PFSK-1 (cell line): ENCODE measurements at regions not wholly inside any gene's neighbourhood (a gene's known extent, or its start where the extent isn't known, plus 50 kb on each side); places are given as distances from the start of the nearest gene placed in this dataset.

Experiments
- POLR2AphosphoS5 ChIP-seq: IDR thresholded peaks from 2 replicates; pipeline ENCODE4 v1.6.1; 2012; ENCODE audit warnings: low read depth, mild to moderate bottlenecking, control low read depth, low read length, moderate library complexity
- TAF1 ChIP-seq: IDR thresholded peaks from 2 replicates; pipeline ENCODE4 v1.6.1; 2012; ENCODE audit warnings: low read length, control low read depth, borderline replicate concordance; ENCODE audit not compliant: insufficient read depth

DNA sequence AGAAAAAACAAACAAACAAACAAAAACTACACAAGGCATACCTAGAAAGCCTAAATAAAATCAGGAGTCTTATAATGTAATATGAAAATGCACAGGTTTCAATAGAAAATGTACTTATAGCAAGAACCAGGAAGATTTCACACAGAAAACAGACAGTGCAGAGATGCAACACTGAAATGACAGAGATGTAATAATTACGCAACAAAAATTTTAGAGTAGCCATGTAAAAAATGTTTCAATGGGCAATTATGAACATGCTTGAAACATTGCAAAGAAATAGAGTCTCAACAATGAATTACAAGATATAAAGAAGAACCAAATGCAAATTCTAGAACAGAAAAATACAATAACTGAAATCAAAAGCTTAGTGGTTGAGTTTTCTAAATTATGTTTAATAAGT is 405.9 kb downstream of the PLK2 start:
- TF ChIP-seq POLR2AphosphoS5 (no peak), TAF1 (no peak)
